ENCODE measurements at regions not wholly inside any gene's neighbourhood (a gene's known extent, or its start where the extent isn't known, plus 50 kb on each side); places are given as distances from the start of the nearest gene placed in this dataset.

DNA sequence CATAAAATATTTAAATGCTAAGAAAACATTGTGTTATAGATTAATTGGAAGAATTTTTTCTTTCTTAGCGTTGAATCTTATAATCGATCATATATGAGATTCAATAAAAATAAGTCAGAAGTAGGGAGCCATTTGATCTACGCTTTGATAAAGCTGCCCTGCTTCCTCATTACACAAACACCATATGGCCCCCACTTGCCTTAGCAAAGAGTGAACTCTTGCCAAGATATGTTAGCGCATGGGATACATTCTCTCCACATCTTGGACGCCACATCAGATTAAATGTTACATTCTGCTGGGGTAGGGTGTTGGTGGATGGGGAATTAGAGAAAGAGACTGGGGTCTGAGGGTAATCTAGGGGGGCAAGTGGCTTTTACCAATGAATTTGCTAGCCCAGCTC lies 207.7 kb upstream of the MID1 start:
- TF ChIP-seq SIN3A (IDR thresholded peaks at IDR 0.05; ENCODE audit: borderline replicate concordance, insufficient read depth, low read depth, low read length) (no peak), POLR2AphosphoS5 (IDR thresholded peaks at IDR 0.05; ENCODE audit: low read depth, low read length) (no peak)
- TF ChIP-seq, protein P1, sequence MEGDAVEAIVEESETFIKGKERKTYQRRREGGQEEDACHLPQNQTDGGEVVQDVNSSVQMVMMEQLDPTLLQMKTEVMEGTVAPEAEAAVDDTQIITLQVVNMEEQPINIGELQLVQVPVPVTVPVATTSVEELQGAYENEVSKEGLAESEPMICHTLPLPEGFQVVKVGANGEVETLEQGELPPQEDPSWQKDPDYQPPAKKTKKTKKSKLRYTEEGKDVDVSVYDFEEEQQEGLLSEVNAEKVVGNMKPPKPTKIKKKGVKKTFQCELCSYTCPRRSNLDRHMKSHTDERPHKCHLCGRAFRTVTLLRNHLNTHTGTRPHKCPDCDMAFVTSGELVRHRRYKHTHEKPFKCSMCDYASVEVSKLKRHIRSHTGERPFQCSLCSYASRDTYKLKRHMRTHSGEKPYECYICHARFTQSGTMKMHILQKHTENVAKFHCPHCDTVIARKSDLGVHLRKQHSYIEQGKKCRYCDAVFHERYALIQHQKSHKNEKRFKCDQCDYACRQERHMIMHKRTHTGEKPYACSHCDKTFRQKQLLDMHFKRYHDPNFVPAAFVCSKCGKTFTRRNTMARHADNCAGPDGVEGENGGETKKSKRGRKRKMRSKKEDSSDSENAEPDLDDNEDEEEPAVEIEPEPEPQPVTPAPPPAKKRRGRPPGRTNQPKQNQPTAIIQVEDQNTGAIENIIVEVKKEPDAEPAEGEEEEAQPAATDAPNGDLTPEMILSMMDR (IDR thresholded peaks at IDR 0.05) = no peak

Measured in Panc1 (cell line).